ENCODE measurements at regions not wholly inside any gene's neighbourhood (a gene's known extent, or its start where the extent isn't known, plus 50 kb on each side); places are given as distances from the start of the nearest gene placed in this dataset.

DNA sequence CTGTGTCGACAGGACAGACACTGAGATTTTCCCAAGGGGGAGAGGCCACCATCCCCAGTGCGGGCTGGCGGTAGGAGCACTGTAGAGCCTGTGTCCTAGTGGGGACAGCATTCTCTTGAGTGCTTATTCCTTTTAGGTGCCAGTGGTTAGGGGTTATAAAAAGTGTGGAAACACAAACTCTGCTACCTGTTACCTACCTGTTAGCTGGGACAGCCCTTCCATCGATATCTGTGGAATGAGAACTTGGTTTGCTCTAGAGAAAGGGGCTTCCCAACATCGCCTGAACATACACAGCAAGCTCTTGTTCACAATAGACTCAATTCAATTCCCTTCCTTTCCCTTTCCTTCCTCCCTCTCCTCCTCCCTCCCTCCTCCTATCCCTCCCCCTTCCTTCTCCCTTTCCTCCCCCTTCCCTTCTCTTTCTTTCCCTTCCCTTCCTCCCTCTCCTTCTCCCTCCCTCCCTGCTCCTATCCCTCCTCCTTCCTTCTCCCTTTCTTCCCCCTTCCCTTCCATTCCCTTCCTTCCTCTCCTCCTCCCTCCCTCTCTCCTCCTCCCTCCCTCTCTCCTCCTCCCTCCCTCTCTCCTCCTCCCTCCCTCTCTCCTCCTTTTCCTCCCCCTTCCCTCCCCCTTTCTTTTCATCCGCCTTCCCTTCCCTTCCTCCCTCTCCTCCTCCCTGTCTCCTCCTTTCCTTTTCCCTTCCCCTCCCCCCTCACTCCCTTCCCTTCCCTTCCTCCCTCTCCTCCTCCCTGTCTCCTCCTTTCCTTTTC lies 188.5 kb downstream of the URI1 start:
- TF ChIP-seq, protein P1, sequence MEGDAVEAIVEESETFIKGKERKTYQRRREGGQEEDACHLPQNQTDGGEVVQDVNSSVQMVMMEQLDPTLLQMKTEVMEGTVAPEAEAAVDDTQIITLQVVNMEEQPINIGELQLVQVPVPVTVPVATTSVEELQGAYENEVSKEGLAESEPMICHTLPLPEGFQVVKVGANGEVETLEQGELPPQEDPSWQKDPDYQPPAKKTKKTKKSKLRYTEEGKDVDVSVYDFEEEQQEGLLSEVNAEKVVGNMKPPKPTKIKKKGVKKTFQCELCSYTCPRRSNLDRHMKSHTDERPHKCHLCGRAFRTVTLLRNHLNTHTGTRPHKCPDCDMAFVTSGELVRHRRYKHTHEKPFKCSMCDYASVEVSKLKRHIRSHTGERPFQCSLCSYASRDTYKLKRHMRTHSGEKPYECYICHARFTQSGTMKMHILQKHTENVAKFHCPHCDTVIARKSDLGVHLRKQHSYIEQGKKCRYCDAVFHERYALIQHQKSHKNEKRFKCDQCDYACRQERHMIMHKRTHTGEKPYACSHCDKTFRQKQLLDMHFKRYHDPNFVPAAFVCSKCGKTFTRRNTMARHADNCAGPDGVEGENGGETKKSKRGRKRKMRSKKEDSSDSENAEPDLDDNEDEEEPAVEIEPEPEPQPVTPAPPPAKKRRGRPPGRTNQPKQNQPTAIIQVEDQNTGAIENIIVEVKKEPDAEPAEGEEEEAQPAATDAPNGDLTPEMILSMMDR (IDR thresholded peaks at IDR 0.05) = no peak
- H3K9ac ChIP-seq (ENCODE audit: low read depth in 2 of 2, low read length in 2 of 2) = no peak overlapping the region
- no peaks in the 10 kb centered on the region for H3K9me3 ChIP-seq
- no peaks in the 10 kb centered on the region for H3K4me1 ChIP-seq
- no peaks in the 10 kb centered on the region for H3K27me3 ChIP-seq
- no peak for DNase-seq
- H3K36me3 ChIP-seq = no peaks in the 10 kb centered on the region
- no peak overlapping the region for H3K4me3 ChIP-seq
- H3K27ac ChIP-seq = no peak overlapping the region
- intact Hi-C loops (cut with DNase I) = no loop called here

DNA sequence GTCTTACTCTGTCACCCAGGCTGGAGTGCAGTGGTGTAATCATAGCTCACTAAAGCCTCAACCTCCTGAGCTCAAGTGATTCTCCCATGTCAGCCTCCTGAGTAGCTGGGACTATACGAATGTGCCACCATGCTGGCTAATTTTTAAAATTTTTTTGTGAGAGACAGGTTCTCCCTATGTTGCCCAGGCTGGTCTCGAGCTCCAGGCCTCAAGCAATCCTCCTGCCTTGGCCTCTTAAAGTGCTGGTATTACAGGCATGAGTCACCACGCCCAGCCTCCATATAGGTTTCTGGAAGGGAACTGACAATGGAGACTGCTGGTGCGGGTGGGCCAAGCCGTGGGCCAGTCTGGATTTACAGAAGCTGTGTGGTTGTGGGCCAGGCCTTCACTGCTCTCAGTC lies 189.2 kb downstream of the URI1 start:
- Histone ChIP-seq H3K9me3 (no peaks in the 10 kb centered on the region), H3K27me3 (no peaks in the 10 kb centered on the region), H3K27ac (no peak overlapping the region), H3K36me3 (no peaks in the 10 kb centered on the region), H3K4me3 (no peak overlapping the region), H3K4me1 (no peaks in the 10 kb centered on the region), H3K9ac (ENCODE audit: low read depth in 2 of 2, low read length in 2 of 2) (no peak overlapping the region)
- no peak for DNase-seq
- TF ChIP-seq, protein P1 (IDR thresholded peaks at IDR 0.05) = no peak
- intact Hi-C loops (cut with DNase I) = no loop called here

DNA sequence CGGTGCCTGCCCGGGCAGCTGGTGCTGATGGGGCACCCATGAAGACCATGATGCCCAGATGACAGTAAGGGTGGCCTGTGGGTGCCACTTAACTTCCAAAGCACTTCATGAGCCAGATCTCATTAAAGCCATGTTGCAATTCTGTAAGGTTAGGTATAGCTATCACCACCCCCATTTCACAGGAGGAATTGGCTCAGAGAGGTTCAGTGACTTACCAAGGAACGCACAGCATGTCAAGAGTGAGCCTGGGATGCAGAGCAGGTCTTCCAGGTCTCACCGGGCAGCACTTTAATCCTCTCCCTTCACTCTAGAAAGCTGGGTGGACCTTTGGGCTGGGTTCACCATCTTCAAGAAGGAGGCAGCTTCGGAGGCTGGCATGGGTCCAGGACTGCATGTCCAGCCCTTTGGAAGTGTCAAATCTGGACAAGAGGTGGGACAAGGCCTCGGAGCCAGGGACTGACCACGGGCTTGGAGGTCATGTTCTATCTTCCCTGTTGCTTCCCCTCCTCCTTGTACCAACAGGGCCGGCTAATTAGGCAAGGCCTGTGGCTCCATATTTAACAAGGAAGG lies 189.8 kb downstream of the URI1 start:
- Histone ChIP-seq H3K9ac (ENCODE audit: low read depth in 2 of 2, low read length in 2 of 2) (no peak overlapping the region), H3K27ac (no peak overlapping the region), H3K36me3 (no peaks in the 10 kb centered on the region), H3K4me1 (no peaks in the 10 kb centered on the region), H3K9me3 (no peaks in the 10 kb centered on the region), H3K27me3 (no peaks in the 10 kb centered on the region), H3K4me3 (no peak overlapping the region)
- intact Hi-C loops (cut with DNase I) = no loop called here
- no peak for DNase-seq
- TF ChIP-seq, protein P1 (IDR thresholded peaks at IDR 0.05) = no peak

- intact Hi-C loops (cut with DNase I) = no loop called here
- Histone ChIP-seq H3K27me3 (no peaks in the 10 kb centered on the region), H3K4me3 (no peak overlapping the region), H3K4me1 (no peaks in the 10 kb centered on the region), H3K9ac (ENCODE audit: low read depth in 2 of 2, low read length in 2 of 2) (no peak overlapping the region), H3K36me3 (no peaks in the 10 kb centered on the region), H3K9me3 (no peaks in the 10 kb centered on the region), H3K27ac (no peak overlapping the region)
- DNase-seq = no peak
- TF ChIP-seq, protein P1 (IDR thresholded peaks at IDR 0.05) = no peak
Measured at GRCh38 chr19:30132343-30133075, 190.5 kb downstream of the URI1 start.

DNA sequence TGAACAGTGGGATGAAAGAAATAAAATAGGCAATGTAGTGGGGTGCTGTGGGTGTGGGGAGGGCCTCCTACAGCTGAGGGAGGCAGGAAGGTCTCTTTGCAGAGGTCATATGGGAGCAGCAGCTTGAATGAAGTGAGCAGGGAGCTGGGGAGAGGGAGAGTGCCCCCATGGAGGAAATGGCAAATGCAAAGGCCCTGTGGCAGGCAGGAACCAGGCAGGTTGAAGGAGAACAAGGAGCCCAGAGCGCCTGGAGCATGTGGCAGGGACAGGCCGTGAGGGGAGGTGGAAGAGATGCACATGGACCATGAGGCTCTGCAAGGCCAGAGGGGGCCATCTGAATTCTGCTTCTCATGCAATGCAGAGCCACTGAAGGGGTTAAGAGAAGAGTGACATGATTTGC lies 191.8 kb downstream of the URI1 start:
- Histone ChIP-seq H3K36me3 (no peaks in the 10 kb centered on the region), H3K27ac (no peak overlapping the region), H3K9ac (ENCODE audit: low read depth in 2 of 2, low read length in 2 of 2) (no peak overlapping the region), H3K4me3 (no peak overlapping the region), H3K27me3 (no peaks in the 10 kb centered on the region), H3K4me1 (no peaks in the 10 kb centered on the region), H3K9me3 (no peaks in the 10 kb centered on the region)
- intact Hi-C loops (cut with DNase I) = no loop called here
- no peak for DNase-seq
- TF ChIP-seq, protein P1 (IDR thresholded peaks at IDR 0.05) = no peak
